ENCODE measurements at regions not wholly inside any gene's neighbourhood (a gene's known extent, or its start where the extent isn't known, plus 50 kb on each side); places are given as distances from the start of the nearest gene placed in this dataset.

GRCh38 chr6:97812940-97813339 is 529.9 kb upstream of the MMS22L start:
- DNase-seq (ENCODE audit: low read depth): no peak

GRCh38 chr6:97813889-97814567 is 531.0 kb upstream of the MMS22L start:
- DNase-seq (ENCODE audit: low read depth): no peak

GRCh38 chr6:97815301-97815812 is 532.3 kb upstream of the MMS22L start:
- DNase-seq (ENCODE audit: low read depth): no peak

- DNase-seq (ENCODE audit: low read depth): no peak
These were observed 533.5 kb upstream of the MMS22L start for GRCh38 chr6:97816526-97816925.

- no peak for DNase-seq (ENCODE audit: low read depth)
These were observed 536.7 kb upstream of the MMS22L start for GRCh38 chr6:97819710-97820109.

- no peak for DNase-seq (ENCODE audit: low read depth)
These were observed 537.4 kb upstream of the MMS22L start for GRCh38 chr6:97820400-97820799.

- no peak for DNase-seq (ENCODE audit: low read depth)
These were observed 539.6 kb upstream of the MMS22L start for GRCh38 chr6:97822632-97823031.

GRCh38 chr6:97841763-97842162 is 558.7 kb upstream of the MMS22L start:
- no peak for DNase-seq (ENCODE audit: low read depth)

GRCh38 chr6:97842521-97842920 is 559.5 kb upstream of the MMS22L start:
- DNase-seq (ENCODE audit: low read depth): no peak

- DNase-seq (ENCODE audit: low read depth): no peak
These were observed 566.4 kb upstream of the MMS22L start for GRCh38 chr6:97849390-97849789.

- peak; percentile 0 for DNase-seq (ENCODE audit: low read depth)
These were observed 567.6 kb upstream of the MMS22L start for GRCh38 chr6:97850458-97851212.

- no peak for DNase-seq (ENCODE audit: low read depth)
These were observed 580.7 kb upstream of the MMS22L start for GRCh38 chr6:97863697-97864096.

GRCh38 chr6:97864366-97864765 is 581.4 kb upstream of the MMS22L start:
- DNase-seq (ENCODE audit: low read depth): no peak

GRCh38 chr6:97864826-97865225 is 581.8 kb upstream of the MMS22L start:
- DNase-seq (ENCODE audit: low read depth): no peak

GRCh38 chr6:97865612-97866011 is 582.6 kb upstream of the MMS22L start:
- DNase-seq (ENCODE audit: low read depth): no peak

GRCh38 chr6:97866616-97867015 is 583.6 kb upstream of the MMS22L start:
- DNase-seq (ENCODE audit: low read depth): no peak

GRCh38 chr6:97867177-97867576 is 584.2 kb upstream of the MMS22L start:
- DNase-seq (ENCODE audit: low read depth): no peak

- no peak for DNase-seq (ENCODE audit: low read depth)
These were observed 587.3 kb upstream of the MMS22L start for GRCh38 chr6:97870273-97870672.

- DNase-seq (ENCODE audit: low read depth): no peak
These were observed 593.7 kb upstream of the MMS22L start for GRCh38 chr6:97876711-97877110.

GRCh38 chr6:97882755-97883154 is 599.7 kb upstream of the MMS22L start:
- DNase-seq (ENCODE audit: low read depth): no peak

- DNase-seq (ENCODE audit: low read depth): no peak
These were observed 602.3 kb upstream of the MMS22L start for GRCh38 chr6:97885325-97885724.

GRCh38 chr6:97885828-97886227 is 602.8 kb upstream of the MMS22L start:
- DNase-seq (ENCODE audit: low read depth): no peak

- no peak for DNase-seq (ENCODE audit: low read depth)
These were observed 618.5 kb upstream of the MMS22L start for GRCh38 chr6:97901531-97901930.

All from LHCN-M2 (cell line).